HEK293 (cell line): ENCODE measurements at regions not wholly inside any gene's neighbourhood (a gene's known extent, or its start where the extent isn't known, plus 50 kb on each side); places are given as distances from the start of the nearest gene placed in this dataset.

Experiments
- CTCF ChIA-PET: fragments of 350-600 bp; formaldehyde crosslinking; extraction: SDS; loops from one replicate; lab custom pipeline; 2021; ENCODE audit warnings: antibody characterized with exemption; lab: Yijun Ruan, JAX
- POLR2A ChIA-PET: fragments of 300-600 bp; formaldehyde crosslinking; extraction: SDS; loops from one replicate; lab custom pipeline; 2020; ENCODE audit warnings: antibody characterized with exemption, inconsistent platforms; lab: Yijun Ruan, JAX
- H3K27ac ChIP-seq: fragments of 200-500 bp; sonication (Bioruptor generic); 2 replicates; pipeline ENCODE4 v1.5.1; 2014; ENCODE audit warnings: low read depth, low read length, control low read depth, inconsistent platforms; ENCODE audit errors: extremely low read depth
- H3K36me3 ChIP-seq, 2 experiments: fragments of 200-500 bp in 1 of 2; sonication (Bioruptor generic) in 1 of 2; 1 replicate in 1 of 2; 2 replicates in 1 of 2; pipeline ENCODE4 v1.5.1; 2014 to 2017; ENCODE audit warnings: inconsistent platforms in 2 of 2, low read length in 2 of 2; ENCODE audit not compliant: control insufficient read depth in 2 of 2, insufficient read depth in 1 of 2
- H3K4me1 ChIP-seq: fragments of 200-500 bp; sonication (Bioruptor generic); 2 replicates; pipeline ENCODE4 v1.5.1; 2014; ENCODE audit warnings: mild to moderate bottlenecking, low read length, inconsistent platforms; ENCODE audit not compliant: control insufficient read depth, insufficient read depth
- H3K4me3 ChIP-seq: 2 replicates; pipeline ENCODE4 v1.5.1; 2011; ENCODE audit warnings: low read depth, mild to moderate bottlenecking, control low read depth, low read length, moderate library complexity
- H3K9me3 ChIP-seq: fragments of 200-500 bp; sonication (Bioruptor generic); 2 replicates; pipeline ENCODE4 v1.5.1; 2014; ENCODE audit warnings: low read depth, low read length, inconsistent platforms; ENCODE audit not compliant: control insufficient read depth, insufficient read depth
- GFI1B ChIP-seq: fragments of 450-650 bp; formaldehyde crosslinking; IDR thresholded peaks from 2 replicates; pipeline ENCODE4 v1.5.1; 2016; ENCODE audit warnings: missing biosample characterization, missing genetic modification characterization
- MYNN ChIP-seq: fragments of 450-650 bp; formaldehyde crosslinking; IDR thresholded peaks from 2 replicates; pipeline ENCODE4 v1.5.1; 2016; ENCODE audit warnings: missing biosample characterization, missing genetic modification characterization, borderline replicate concordance
- ZNF114 ChIP-seq: fragments of 450-650 bp; formaldehyde crosslinking; IDR thresholded peaks from 2 replicates; pipeline ENCODE4 v1.5.0; 2017; ENCODE audit warnings: missing biosample characterization, missing genetic modification characterization
- ZNF2 ChIP-seq: fragments of 450-650 bp; formaldehyde crosslinking; IDR thresholded peaks from 2 replicates; pipeline ENCODE4 v1.5.1; 2016; ENCODE audit warnings: missing biosample characterization, missing genetic modification characterization
- ZNF266 ChIP-seq: fragments of 450-650 bp; formaldehyde crosslinking; IDR thresholded peaks from 2 replicates; pipeline ENCODE4 v1.5.1; 2016; ENCODE audit warnings: missing biosample characterization, missing genetic modification characterization, low read depth
- ZNF391 ChIP-seq: fragments of 450-650 bp; formaldehyde crosslinking; IDR thresholded peaks from 2 replicates; pipeline ENCODE4 v1.5.1; 2016; ENCODE audit warnings: low read depth, missing biosample characterization, missing genetic modification characterization, borderline replicate concordance
- ZNF510 ChIP-seq: fragments of 450-650 bp; formaldehyde crosslinking; IDR thresholded peaks from 2 replicates; pipeline ENCODE4 v1.5.1; 2018; ENCODE audit warnings: mild to moderate bottlenecking, missing genetic modification characterization, missing biosample characterization; ENCODE audit not compliant: insufficient replicate concordance
- ZNF555 ChIP-seq: fragments of 450-650 bp; formaldehyde crosslinking; conservative IDR thresholded peaks from 2 replicates; pipeline ENCODE4 v1.5.1; 2017; ENCODE audit warnings: missing biosample characterization, mild to moderate bottlenecking, missing genetic modification characterization, inconsistent platforms
- ZNF596 ChIP-seq: fragments of 450-650 bp; IDR thresholded peaks from 2 replicates; pipeline ENCODE4 v1.5.0; 2018; ENCODE audit warnings: missing biosample characterization, mild to moderate bottlenecking, missing genetic modification characterization, moderate library complexity
- TF ChIP-seq, protein P1 (sequence below): fragments of 450-650 bp; formaldehyde crosslinking; conservative IDR thresholded peaks from 2 replicates; pipeline ENCODE4 v1.5.1; 2016; ENCODE audit warnings: low read depth, missing biosample characterization, missing genetic modification characterization
- TF ChIP-seq, protein P2 (sequence below): fragments of 450-650 bp; formaldehyde crosslinking; IDR thresholded peaks from 2 replicates; pipeline ENCODE4 v1.5.1; 2017; ENCODE audit warnings: missing biosample characterization, missing genetic modification characterization
- TF ChIP-seq, protein P3 (sequence below): fragments of 450-650 bp; formaldehyde crosslinking; IDR thresholded peaks from 2 replicates; pipeline ENCODE4 v1.5.1; 2017; ENCODE audit warnings: missing biosample characterization, missing genetic modification characterization
- TF ChIP-seq, protein P4 (sequence below): fragments of 450-650 bp; formaldehyde crosslinking; IDR thresholded peaks from 2 replicates; pipeline ENCODE4 v1.5.1; 2017; ENCODE audit warnings: missing biosample characterization, missing genetic modification characterization

DNA sequence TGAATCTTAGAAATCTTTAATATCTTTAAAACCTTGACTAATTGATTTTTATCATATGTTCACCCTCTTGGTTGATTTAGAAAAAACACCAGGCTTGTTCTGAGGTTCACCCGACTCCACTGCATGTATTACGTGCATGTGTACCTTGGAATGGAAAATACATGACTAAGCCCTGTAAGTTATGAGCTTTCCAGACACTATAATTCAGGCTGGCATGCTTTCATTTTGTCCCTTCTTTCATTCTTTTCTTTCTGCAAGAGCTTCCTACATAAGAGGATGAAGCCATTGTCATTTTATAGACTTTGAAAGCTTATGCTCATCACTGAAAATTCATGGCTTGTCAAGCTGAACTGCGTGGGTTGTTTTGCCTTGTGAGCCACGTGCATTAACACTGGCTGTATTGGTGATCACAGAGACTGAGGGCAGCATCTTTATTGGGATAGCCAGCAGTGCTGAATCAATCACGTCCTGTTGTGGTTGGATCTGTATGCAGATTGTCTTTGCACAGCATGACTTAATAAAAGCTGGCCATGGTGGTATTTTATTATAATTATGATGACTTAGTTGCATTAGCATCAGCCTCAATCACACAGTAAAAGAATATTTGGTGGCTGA lies 141.9 kb downstream of the SLIT2 start (continued):
- no peak for TF ChIP-seq ZNF266 (tag by site-specific recombination)
- TF ChIP-seq ZNF114 (tag by site-specific recombination), result no peak
- TF ChIP-seq, protein P1, sequence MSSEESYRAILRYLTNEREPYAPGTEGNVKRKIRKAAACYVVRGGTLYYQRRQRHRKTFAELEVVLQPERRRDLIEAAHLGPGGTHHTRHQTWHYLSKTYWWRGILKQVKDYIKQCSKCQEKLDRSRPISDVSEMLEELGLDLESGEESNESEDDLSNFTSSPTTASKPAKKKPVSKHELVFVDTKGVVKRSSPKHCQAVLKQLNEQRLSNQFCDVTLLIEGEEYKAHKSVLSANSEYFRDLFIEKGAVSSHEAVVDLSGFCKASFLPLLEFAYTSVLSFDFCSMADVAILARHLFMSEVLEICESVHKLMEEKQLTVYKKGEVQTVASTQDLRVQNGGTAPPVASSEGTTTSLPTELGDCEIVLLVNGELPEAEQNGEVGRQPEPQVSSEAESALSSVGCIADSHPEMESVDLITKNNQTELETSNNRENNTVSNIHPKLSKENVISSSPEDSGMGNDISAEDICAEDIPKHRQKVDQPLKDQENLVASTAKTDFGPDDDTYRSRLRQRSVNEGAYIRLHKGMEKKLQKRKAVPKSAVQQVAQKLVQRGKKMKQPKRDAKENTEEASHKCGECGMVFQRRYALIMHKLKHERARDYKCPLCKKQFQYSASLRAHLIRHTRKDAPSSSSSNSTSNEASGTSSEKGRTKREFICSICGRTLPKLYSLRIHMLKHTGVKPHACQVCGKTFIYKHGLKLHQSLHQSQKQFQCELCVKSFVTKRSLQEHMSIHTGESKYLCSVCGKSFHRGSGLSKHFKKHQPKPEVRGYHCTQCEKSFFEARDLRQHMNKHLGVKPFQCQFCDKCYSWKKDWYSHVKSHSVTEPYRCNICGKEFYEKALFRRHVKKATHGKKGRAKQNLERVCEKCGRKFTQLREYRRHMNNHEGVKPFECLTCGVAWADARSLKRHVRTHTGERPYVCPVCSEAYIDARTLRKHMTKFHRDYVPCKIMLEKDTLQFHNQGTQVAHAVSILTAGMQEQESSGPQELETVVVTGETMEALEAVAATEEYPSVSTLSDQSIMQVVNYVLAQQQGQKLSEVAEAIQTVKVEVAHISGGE (tag by site-specific recombination), result no peak
- TF ChIP-seq ZNF2 (tag by site-specific recombination), result no peak
- no peak for TF ChIP-seq ZNF555 (tag by site-specific recombination)
- TF ChIP-seq, protein P2, sequence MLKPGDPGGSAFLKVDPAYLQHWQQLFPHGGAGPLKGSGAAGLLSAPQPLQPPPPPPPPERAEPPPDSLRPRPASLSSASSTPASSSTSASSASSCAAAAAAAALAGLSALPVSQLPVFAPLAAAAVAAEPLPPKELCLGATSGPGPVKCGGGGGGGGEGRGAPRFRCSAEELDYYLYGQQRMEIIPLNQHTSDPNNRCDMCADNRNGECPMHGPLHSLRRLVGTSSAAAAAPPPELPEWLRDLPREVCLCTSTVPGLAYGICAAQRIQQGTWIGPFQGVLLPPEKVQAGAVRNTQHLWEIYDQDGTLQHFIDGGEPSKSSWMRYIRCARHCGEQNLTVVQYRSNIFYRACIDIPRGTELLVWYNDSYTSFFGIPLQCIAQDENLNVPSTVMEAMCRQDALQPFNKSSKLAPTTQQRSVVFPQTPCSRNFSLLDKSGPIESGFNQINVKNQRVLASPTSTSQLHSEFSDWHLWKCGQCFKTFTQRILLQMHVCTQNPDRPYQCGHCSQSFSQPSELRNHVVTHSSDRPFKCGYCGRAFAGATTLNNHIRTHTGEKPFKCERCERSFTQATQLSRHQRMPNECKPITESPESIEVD (tag by site-specific recombination), result no peak
- no peak for TF ChIP-seq ZNF596 (tag by site-specific recombination)
- TF ChIP-seq, protein P3, sequence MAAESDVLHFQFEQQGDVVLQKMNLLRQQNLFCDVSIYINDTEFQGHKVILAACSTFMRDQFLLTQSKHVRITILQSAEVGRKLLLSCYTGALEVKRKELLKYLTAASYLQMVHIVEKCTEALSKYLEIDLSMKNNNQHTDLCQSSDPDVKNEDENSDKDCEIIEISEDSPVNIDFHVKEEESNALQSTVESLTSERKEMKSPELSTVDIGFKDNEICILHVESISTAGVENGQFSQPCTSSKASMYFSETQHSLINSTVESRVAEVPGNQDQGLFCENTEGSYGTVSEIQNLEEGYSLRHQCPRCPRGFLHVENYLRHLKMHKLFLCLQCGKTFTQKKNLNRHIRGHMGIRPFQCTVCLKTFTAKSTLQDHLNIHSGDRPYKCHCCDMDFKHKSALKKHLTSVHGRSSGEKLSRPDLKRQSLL, result no peak
- TF ChIP-seq GFI1B (tag by site-specific recombination), result no peak

DNA sequence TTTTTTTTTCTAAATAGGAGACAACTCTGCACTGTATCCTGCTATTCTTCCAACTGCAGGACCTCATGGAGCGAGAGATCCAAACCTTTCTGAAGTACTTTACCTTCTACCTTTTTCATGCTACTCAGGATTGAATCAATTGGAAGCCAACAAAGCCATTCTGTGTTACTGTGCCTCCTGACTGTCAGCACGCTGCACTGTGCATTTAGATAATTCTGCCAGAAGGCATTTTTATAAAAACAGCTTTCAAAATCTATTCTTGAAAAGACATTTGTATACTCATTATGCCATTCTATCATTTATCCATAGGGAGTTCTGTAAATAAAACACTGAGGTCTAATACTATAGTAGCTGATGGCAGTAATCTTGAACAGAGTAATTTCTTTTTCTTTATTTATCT lies 142.8 kb downstream of the SLIT2 start:
- peaks cover 0 to 20% of the 10 kb centered on the region in 2 experiments; a peak in 1 of 3 replicates for H3K36me3 ChIP-seq
- TF ChIP-seq ZNF114 (tag by site-specific recombination) (no peak), ZNF391 (no peak), MYNN (no peak), ZNF510 (tag by site-specific recombination) (no peak)
- TF ChIP-seq, protein P4, sequence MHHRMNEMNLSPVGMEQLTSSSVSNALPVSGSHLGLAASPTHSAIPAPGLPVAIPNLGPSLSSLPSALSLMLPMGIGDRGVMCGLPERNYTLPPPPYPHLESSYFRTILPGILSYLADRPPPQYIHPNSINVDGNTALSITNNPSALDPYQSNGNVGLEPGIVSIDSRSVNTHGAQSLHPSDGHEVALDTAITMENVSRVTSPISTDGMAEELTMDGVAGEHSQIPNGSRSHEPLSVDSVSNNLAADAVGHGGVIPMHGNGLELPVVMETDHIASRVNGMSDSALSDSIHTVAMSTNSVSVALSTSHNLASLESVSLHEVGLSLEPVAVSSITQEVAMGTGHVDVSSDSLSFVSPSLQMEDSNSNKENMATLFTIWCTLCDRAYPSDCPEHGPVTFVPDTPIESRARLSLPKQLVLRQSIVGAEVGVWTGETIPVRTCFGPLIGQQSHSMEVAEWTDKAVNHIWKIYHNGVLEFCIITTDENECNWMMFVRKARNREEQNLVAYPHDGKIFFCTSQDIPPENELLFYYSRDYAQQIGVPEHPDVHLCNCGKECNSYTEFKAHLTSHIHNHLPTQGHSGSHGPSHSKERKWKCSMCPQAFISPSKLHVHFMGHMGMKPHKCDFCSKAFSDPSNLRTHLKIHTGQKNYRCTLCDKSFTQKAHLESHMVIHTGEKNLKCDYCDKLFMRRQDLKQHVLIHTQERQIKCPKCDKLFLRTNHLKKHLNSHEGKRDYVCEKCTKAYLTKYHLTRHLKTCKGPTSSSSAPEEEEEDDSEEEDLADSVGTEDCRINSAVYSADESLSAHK (tag by site-specific recombination), result no peak
- TF ChIP-seq, all 188 proteins: peak for 0
- ChIA-PET POLR2A (no interaction called here), CTCF (interaction anchor here (0.5 to 3.1 kb wide), 14 partner anchors 8 to 1245 kb away, joined by 3 to 23 read pairs (median 4); no protein-coding TSS in a partner anchor)
- Histone ChIP-seq H3K4me1 (no peaks in the 10 kb centered on the region), H3K4me3 (no peak overlapping the region), H3K9me3 (no peaks in the 10 kb centered on the region), H3K27ac (no peak overlapping the region)
